ENCODE measurements at regions not wholly inside any gene's neighbourhood (a gene's known extent, or its start where the extent isn't known, plus 50 kb on each side); places are given as distances from the start of the nearest gene placed in this dataset.
A peak's percentile ranks its signal among the peaks of the same experiment; 100 is the strongest.

DNA sequence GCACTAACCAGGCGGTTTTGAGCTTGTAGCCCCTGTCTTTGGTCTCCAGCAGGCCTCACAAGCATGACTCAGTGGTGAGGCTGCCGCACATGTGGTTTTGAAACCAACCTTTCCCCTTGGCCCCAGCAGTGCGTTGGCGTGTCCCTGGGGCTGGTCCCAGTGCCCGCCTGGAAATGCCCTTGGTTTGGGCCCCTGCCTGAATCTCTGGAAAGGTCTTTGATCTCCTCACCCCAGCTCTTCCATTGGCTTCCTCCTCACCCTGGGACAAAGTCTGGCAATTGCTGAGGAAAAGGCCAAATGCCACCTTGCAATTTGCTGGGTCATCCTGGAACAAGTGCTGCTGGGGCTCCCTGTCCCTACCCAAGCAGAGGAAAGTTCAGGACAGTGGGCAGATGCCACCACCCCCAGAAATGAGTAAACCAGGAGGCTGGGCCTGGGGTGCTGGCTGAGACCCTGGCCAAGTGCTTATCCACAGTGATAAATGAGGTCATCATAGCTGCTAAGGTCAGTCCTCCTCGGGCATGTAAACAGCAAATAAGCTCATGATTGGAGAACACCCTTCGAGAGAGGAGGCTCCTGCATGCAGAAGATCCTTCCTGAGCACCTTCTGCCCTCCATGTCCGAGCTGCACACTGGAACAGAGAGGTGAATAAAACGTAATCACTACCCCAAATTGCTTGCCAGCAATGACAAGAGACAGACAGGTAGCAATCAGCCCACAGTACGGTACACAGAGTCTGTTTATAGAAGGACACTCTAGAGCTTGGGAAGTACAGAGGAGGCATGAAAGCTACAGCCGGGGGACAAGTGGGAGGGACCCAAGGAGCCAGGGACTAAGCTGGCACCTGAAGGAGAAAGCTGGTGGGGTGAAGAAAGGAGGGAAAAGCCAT, 98.9 kb upstream of the CPEB4 start (continued):
- no peak for TF ChIP-seq SOX5 (CRISPR knock-in tag; IDR thresholded peaks at IDR 0.05; ENCODE audit: borderline replicate concordance)
- no peak for TF ChIP-seq THYN1 (CRISPR knock-in tag; IDR thresholded peaks at IDR 0.05; ENCODE audit: borderline replicate concordance, low read depth)
- TF ChIP-seq, protein P1, sequence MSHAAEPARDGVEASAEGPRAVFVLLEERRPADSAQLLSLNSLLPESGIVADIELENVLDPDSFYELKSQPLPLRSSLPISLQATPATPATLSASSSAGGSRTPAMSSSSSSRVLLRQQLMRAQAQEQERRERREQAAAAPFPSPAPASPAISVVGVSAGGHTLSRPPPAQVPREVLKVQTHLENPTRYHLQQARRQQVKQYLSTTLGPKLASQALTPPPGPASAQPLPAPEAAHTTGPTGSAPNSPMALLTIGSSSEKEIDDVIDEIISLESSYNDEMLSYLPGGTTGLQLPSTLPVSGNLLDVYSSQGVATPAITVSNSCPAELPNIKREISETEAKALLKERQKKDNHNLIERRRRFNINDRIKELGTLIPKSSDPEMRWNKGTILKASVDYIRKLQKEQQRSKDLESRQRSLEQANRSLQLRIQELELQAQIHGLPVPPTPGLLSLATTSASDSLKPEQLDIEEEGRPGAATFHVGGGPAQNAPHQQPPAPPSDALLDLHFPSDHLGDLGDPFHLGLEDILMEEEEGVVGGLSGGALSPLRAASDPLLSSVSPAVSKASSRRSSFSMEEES (CRISPR knock-in tag; IDR thresholded peaks at IDR 0.05), result 0 out of 2 replicates have a peak, but pooled peaks have one; percentile 26
- TF ChIP-seq, protein P2, sequence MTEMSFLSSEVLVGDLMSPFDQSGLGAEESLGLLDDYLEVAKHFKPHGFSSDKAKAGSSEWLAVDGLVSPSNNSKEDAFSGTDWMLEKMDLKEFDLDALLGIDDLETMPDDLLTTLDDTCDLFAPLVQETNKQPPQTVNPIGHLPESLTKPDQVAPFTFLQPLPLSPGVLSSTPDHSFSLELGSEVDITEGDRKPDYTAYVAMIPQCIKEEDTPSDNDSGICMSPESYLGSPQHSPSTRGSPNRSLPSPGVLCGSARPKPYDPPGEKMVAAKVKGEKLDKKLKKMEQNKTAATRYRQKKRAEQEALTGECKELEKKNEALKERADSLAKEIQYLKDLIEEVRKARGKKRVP (CRISPR knock-in tag; IDR thresholded peaks at IDR 0.05), result no peak
- TF ChIP-seq, protein P3, sequence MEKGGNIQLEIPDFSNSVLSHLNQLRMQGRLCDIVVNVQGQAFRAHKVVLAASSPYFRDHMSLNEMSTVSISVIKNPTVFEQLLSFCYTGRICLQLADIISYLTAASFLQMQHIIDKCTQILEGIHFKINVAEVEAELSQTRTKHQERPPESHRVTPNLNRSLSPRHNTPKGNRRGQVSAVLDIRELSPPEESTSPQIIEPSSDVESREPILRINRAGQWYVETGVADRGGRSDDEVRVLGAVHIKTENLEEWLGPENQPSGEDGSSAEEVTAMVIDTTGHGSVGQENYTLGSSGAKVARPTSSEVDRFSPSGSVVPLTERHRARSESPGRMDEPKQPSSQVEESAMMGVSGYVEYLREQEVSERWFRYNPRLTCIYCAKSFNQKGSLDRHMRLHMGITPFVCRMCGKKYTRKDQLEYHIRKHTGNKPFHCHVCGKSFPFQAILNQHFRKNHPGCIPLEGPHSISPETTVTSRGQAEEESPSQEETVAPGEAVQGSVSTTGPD (CRISPR knock-in tag; IDR thresholded peaks at IDR 0.05), result 0 out of 2 replicates have a peak, but pooled peaks have one; percentile 50
- TF ChIP-seq NFE2L2 (IDR thresholded peaks at IDR 0.05; ENCODE audit: low read length), result peak; percentile 73
- peak; percentile 5; the same call in 1 of the 2 replicates for TF ChIP-seq CEBPG (CRISPR knock-in tag; IDR thresholded peaks at IDR 0.05)
- TF ChIP-seq ZNF335 (CRISPR knock-in tag; IDR thresholded peaks at IDR 0.05), result peak; percentile 66; the same call in 1 of the 2 replicates
- peak; percentile 81 for TF ChIP-seq RXRA (CRISPR knock-in tag; IDR thresholded peaks at IDR 0.05)
- TF ChIP-seq, protein P4, sequence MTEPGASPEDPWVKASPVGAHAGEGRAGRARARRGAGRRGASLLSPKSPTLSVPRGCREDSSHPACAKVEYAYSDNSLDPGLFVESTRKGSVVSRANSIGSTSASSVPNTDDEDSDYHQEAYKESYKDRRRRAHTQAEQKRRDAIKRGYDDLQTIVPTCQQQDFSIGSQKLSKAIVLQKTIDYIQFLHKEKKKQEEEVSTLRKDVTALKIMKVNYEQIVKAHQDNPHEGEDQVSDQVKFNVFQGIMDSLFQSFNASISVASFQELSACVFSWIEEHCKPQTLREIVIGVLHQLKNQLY (CRISPR knock-in tag; IDR thresholded peaks at IDR 0.05), result peak; percentile 23; the same call in 1 of the 2 replicates
- peak; percentile 86 for TF ChIP-seq SALL1 (CRISPR knock-in tag; IDR thresholded peaks at IDR 0.05)
- peak; percentile 81 for TF ChIP-seq ZSCAN21 (CRISPR knock-in tag; IDR thresholded peaks at IDR 0.05; ENCODE audit: borderline replicate concordance)
- TF ChIP-seq, protein P5, sequence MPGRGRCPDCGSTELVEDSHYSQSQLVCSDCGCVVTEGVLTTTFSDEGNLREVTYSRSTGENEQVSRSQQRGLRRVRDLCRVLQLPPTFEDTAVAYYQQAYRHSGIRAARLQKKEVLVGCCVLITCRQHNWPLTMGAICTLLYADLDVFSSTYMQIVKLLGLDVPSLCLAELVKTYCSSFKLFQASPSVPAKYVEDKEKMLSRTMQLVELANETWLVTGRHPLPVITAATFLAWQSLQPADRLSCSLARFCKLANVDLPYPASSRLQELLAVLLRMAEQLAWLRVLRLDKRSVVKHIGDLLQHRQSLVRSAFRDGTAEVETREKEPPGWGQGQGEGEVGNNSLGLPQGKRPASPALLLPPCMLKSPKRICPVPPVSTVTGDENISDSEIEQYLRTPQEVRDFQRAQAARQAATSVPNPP (CRISPR knock-in tag; IDR thresholded peaks at IDR 0.05), result no peak
- TF ChIP-seq, protein P6, sequence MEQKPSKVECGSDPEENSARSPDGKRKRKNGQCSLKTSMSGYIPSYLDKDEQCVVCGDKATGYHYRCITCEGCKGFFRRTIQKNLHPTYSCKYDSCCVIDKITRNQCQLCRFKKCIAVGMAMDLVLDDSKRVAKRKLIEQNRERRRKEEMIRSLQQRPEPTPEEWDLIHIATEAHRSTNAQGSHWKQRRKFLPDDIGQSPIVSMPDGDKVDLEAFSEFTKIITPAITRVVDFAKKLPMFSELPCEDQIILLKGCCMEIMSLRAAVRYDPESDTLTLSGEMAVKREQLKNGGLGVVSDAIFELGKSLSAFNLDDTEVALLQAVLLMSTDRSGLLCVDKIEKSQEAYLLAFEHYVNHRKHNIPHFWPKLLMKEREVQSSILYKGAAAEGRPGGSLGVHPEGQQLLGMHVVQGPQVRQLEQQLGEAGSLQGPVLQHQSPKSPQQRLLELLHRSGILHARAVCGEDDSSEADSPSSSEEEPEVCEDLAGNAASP (CRISPR knock-in tag; IDR thresholded peaks at IDR 0.05; ENCODE audit: borderline replicate concordance), result peak; percentile 37; the same call in 1 of the 2 replicates
- TF ChIP-seq NR2F1 (CRISPR knock-in tag; IDR thresholded peaks at IDR 0.05), result peak in 1 of 2 experiments; percentile 30; a peak in 2 of 4 replicates
- TF ChIP-seq, protein P7, sequence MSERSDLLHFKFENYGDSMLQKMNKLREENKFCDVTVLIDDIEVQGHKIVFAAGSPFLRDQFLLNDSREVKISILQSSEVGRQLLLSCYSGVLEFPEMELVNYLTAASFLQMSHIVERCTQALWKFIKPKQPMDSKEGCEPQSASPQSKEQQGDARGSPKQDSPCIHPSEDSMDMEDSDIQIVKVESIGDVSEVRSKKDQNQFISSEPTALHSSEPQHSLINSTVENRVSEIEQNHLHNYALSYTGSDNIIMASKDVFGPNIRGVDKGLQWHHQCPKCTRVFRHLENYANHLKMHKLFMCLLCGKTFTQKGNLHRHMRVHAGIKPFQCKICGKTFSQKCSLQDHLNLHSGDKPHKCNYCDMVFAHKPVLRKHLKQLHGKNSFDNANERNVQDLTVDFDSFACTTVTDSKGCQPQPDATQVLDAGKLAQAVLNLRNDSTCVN (CRISPR knock-in tag; IDR thresholded peaks at IDR 0.05; ENCODE audit: borderline replicate concordance), result peak; percentile 25; the same call in 1 of the 2 replicates
- peak; percentile 24; the same call in 1 of the 2 replicates for TF ChIP-seq NCOR1 (IDR thresholded peaks at IDR 0.05; ENCODE audit: borderline replicate concordance, low read length)
- TF ChIP-seq ZNF567 (CRISPR knock-in tag; IDR thresholded peaks at IDR 0.05; ENCODE audit: borderline replicate concordance), result no peak
- peak; percentile 49; the same call in 1 of the 2 replicates for TF ChIP-seq NFE2 (CRISPR knock-in tag; IDR thresholded peaks at IDR 0.05)
- TF ChIP-seq ARHGAP35 (CRISPR knock-in tag; IDR thresholded peaks at IDR 0.05; ENCODE audit: borderline replicate concordance), result no peak

Measured in HepG2 (cell line).